Muscle of leg (tissue), 3 donors: ENCODE measurements at regions not wholly inside any gene's neighbourhood (a gene's known extent, or its start where the extent isn't known, plus 50 kb on each side); places are given as distances from the start of the nearest gene placed in this dataset.

Experiments used
- DNase-seq: peaks from one replicate; pipeline ENCODE4 v3.0.0; 2013
- H3K27ac ChIP-seq: one replicate; pipeline ENCODE4 v1.5.1; 2013; ENCODE audit warnings: mild to moderate bottlenecking, low read length, control low read depth
- H3K27me3 ChIP-seq: one replicate; pipeline ENCODE4 v1.6.1; 2013; ENCODE audit warnings: low read length; ENCODE audit not compliant: control insufficient read depth, insufficient read depth
- H3K36me3 ChIP-seq: one replicate; pipeline ENCODE4 v1.6.1; 2013; ENCODE audit warnings: low read length; ENCODE audit not compliant: control insufficient read depth, insufficient read depth
- H3K4me1 ChIP-seq: one replicate; pipeline ENCODE4 v1.6.1; 2013; ENCODE audit warnings: low read length; ENCODE audit not compliant: control insufficient read depth, insufficient read depth
- H3K4me3 ChIP-seq: one replicate; pipeline ENCODE4 v1.5.1; 2013; ENCODE audit warnings: low read length, control low read depth
- H3K9me3 ChIP-seq: replicated peaks from 2 replicates; pipeline ENCODE4 v1.6.1; 2013; ENCODE audit warnings: low read depth, low read length; ENCODE audit not compliant: control insufficient read depth
- WGBS: methylation state at CpG from one replicate; pipeline ENCODE4 v1.1.5; 2013; ENCODE audit warnings: missing lambda C conversion rate; ENCODE audit not compliant: insufficient coverage; 5-methylcytosine and 5-hydroxymethylcytosine counted together

GRCh38 chr2:104049438-104049837, 804.5 kb upstream of the POU3F3 start:
- Histone ChIP-seq H3K4me3 (no peak overlapping the region), H3K27ac (peak overlapping the region; percentile 33), H3K9me3 (no peaks in the 10 kb centered on the region), H3K36me3 (no peaks in the 10 kb centered on the region), H3K4me1 (no peaks in the 10 kb centered on the region), H3K27me3 (no peaks in the 10 kb centered on the region)
- peak; percentile 29 for DNase-seq
- WGBS: no CpG with 5 or more reads among the region's 4 CpGs

- H3K4me1 ChIP-seq: no peaks in the 10 kb centered on the region
- WGBS: no CpG with 5 or more reads among the region's 5 CpGs
- no peaks in the 10 kb centered on the region for H3K27me3 ChIP-seq
- no peaks in the 10 kb centered on the region for H3K9me3 ChIP-seq
- no peak overlapping the region for H3K27ac ChIP-seq
- peak; percentile 69 for DNase-seq
- no peak overlapping the region for H3K4me3 ChIP-seq
- no peaks in the 10 kb centered on the region for H3K36me3 ChIP-seq
Observed at GRCh38 chr2:104049981-104050380, 803.9 kb upstream of the POU3F3 start.

GRCh38 chr2:104050656-104051242, 803.2 kb upstream of the POU3F3 start:
- Histone ChIP-seq H3K4me1 (no peaks in the 10 kb centered on the region), H3K36me3 (no peaks in the 10 kb centered on the region), H3K27ac (no peak overlapping the region), H3K9me3 (no peaks in the 10 kb centered on the region), H3K4me3 (no peak overlapping the region), H3K27me3 (no peaks in the 10 kb centered on the region)
- WGBS: no CpG with 5 or more reads among the region's 5 CpGs
- DNase-seq: peak; percentile 19

GRCh38 chr2:104051766-104052165, 802.1 kb upstream of the POU3F3 start:
- Histone ChIP-seq H3K4me3 (no peak overlapping the region), H3K4me1 (no peaks in the 10 kb centered on the region), H3K27ac (no peak overlapping the region), H3K27me3 (no peaks in the 10 kb centered on the region), H3K36me3 (no peaks in the 10 kb centered on the region), H3K9me3 (no peaks in the 10 kb centered on the region)
- WGBS: 89% methylated on average over 4 of the region's 6 CpGs
- no peak for DNase-seq

- WGBS: 55% methylated on average over 4 of the region's 5 CpGs
- H3K4me1 ChIP-seq: no peaks in the 10 kb centered on the region
- H3K36me3 ChIP-seq: no peaks in the 10 kb centered on the region
- H3K4me3 ChIP-seq: no peak overlapping the region
- no peak for DNase-seq
- no peaks in the 10 kb centered on the region for H3K9me3 ChIP-seq
- H3K27ac ChIP-seq: no peak overlapping the region
- H3K27me3 ChIP-seq: no peaks in the 10 kb centered on the region
Observed at GRCh38 chr2:104052356-104052755, 801.6 kb upstream of the POU3F3 start.

GRCh38 chr2:104056451-104056850, 797.5 kb upstream of the POU3F3 start:
- H3K4me1 ChIP-seq: no peaks in the 10 kb centered on the region
- H3K27me3 ChIP-seq: no peaks in the 10 kb centered on the region
- whole genome bisulfite sequencing: no CpG with 5 or more reads among the region's 1 CpG
- no peaks in the 10 kb centered on the region for H3K9me3 ChIP-seq
- no peak overlapping the region for H3K27ac ChIP-seq
- no peaks in the 10 kb centered on the region for H3K36me3 ChIP-seq
- no peak for DNase-seq
- H3K4me3 ChIP-seq: no peak overlapping the region

- Histone ChIP-seq H3K27ac (no peak overlapping the region), H3K4me3 (no peak overlapping the region), H3K4me1 (no peaks in the 10 kb centered on the region), H3K9me3 (no peaks in the 10 kb centered on the region), H3K27me3 (no peaks in the 10 kb centered on the region), H3K36me3 (no peaks in the 10 kb centered on the region)
- no CpG with 5 or more reads among the region's 2 CpGs for WGBS
- no peak for DNase-seq
Observed at GRCh38 chr2:104068665-104069064, 785.2 kb upstream of the POU3F3 start.

- no peak overlapping the region for H3K4me3 ChIP-seq
- WGBS: 87% methylated on average over 3 of the region's 4 CpGs
- no peak for DNase-seq
- peaks cover 2% of the 10 kb centered on the region for H3K9me3 ChIP-seq
- no peak overlapping the region for H3K27ac ChIP-seq
- no peaks in the 10 kb centered on the region for H3K36me3 ChIP-seq
- no peaks in the 10 kb centered on the region for H3K27me3 ChIP-seq
- no peaks in the 10 kb centered on the region for H3K4me1 ChIP-seq
Observed at GRCh38 chr2:104077573-104077972, 776.3 kb upstream of the POU3F3 start.

GRCh38 chr2:104078431-104079157, 775.3 kb upstream of the POU3F3 start:
- Histone ChIP-seq H3K36me3 (no peaks in the 10 kb centered on the region), H3K27me3 (no peaks in the 10 kb centered on the region), H3K27ac (no peak overlapping the region), H3K4me3 (no peak overlapping the region), H3K9me3 (peaks cover 2% of the 10 kb centered on the region), H3K4me1 (no peaks in the 10 kb centered on the region)
- 83% methylated on average over 6 of the region's 9 CpGs for WGBS
- no peak for DNase-seq

GRCh38 chr2:104088745-104089144, 765.2 kb upstream of the POU3F3 start:
- H3K36me3 ChIP-seq: no peaks in the 10 kb centered on the region
- WGBS: no CpG with 5 or more reads among the region's 5 CpGs
- no peak overlapping the region for H3K4me3 ChIP-seq
- H3K27me3 ChIP-seq: no peaks in the 10 kb centered on the region
- no peaks in the 10 kb centered on the region for H3K9me3 ChIP-seq
- no peaks in the 10 kb centered on the region for H3K4me1 ChIP-seq
- H3K27ac ChIP-seq: no peak overlapping the region
- no peak for DNase-seq
